ENCODE measurements at regions not wholly inside any gene's neighbourhood (a gene's known extent, or its start where the extent isn't known, plus 50 kb on each side); places are given as distances from the start of the nearest gene placed in this dataset.

GRCh38 chr2:217092710-217093379 lies 233.0 kb upstream of the TNP1 start:
- Mint-ChIP-seq H3K27me3 (ENCODE audit: low read depth in 3 of 3) (peaks cover 0 to 4% (median 3%) of the 10 kb centered on the region in 3 donors), H3K27ac (no peak overlapping the region), H3K4me3 (peak overlapping the region in 1 of 5 donors; percentile 25), H3K9me3 (peaks cover 0 to 5% (median 0%) of the 10 kb centered on the region in 6 donors), H3K36me3 (no peaks in the 10 kb centered on the region), H3K4me1 (peaks cover 2 to 11% of the 10 kb centered on the region in 2 donors)
- no peak for DNase-seq

- Mint-ChIP-seq H3K4me3 (no peak overlapping the region), H3K27ac (no peak overlapping the region)
Observed at GRCh38 chr2:217091531-217091930, 231.7 kb upstream of the TNP1 start.

GRCh38 chr2:217090884-217091283 lies 231.0 kb upstream of the TNP1 start:
- Mint-ChIP-seq H3K4me1 (peaks cover 7 to 20% of the 10 kb centered on the region in 2 donors), H3K9me3 (no peaks in the 10 kb centered on the region), H3K4me3 (peak overlapping the region in 1 of 5 donors; percentile 10), H3K27ac (no peak overlapping the region), H3K27me3 (ENCODE audit: low read depth in 3 of 3) (peaks cover 0 to 5% (median 4%) of the 10 kb centered on the region in 3 donors), H3K36me3 (no peaks in the 10 kb centered on the region)
- no peak for DNase-seq

More at GRCh38 chr2:217091531-217091930, 231.7 kb upstream of the TNP1 start:
- peaks cover 0 to 5% (median 0%) of the 10 kb centered on the region in 6 donors for H3K9me3 Mint-ChIP-seq
- H3K4me1 Mint-ChIP-seq: peaks cover 7 to 18% of the 10 kb centered on the region in 2 donors
- H3K27me3 Mint-ChIP-seq (ENCODE audit: low read depth in 3 of 3): peaks cover 0 to 4% (median 3%) of the 10 kb centered on the region in 3 donors
- no peaks in the 10 kb centered on the region for H3K36me3 Mint-ChIP-seq
- DNase-seq: no peak

- Mint-ChIP-seq H3K27me3 (ENCODE audit: low read depth in 3 of 3) (peaks cover 0 to 10% (median 4%) of the 10 kb centered on the region in 3 donors), H3K4me3 (peak overlapping the region; percentile 17 to 69 (median 31)), H3K27ac (peak overlapping the region in 3 of 6 donors; percentile 13 to 27 (median 21)), H3K9me3 (no peaks in the 10 kb centered on the region), H3K4me1 (peaks cover 7 to 20% of the 10 kb centered on the region in 2 donors), H3K36me3 (no peaks in the 10 kb centered on the region)
- no peak for DNase-seq
Observed at GRCh38 chr2:217090024-217090473, 230.2 kb upstream of the TNP1 start.

GRCh38 chr2:217086718-217087117 lies 226.9 kb upstream of the TNP1 start:
- Mint-ChIP-seq H3K9me3 (no peaks in the 10 kb centered on the region), H3K27ac (no peak overlapping the region), H3K27me3 (ENCODE audit: low read depth in 3 of 3) (peaks cover 4 to 17% (median 4%) of the 10 kb centered on the region in 3 donors), H3K36me3 (no peaks in the 10 kb centered on the region), H3K4me1 (peaks cover 7 to 20% of the 10 kb centered on the region in 2 donors), H3K4me3 (peak overlapping the region in 1 of 5 donors; percentile 26)
- no peak for DNase-seq

- no peaks in the 10 kb centered on the region for H3K9me3 Mint-ChIP-seq
- H3K27ac Mint-ChIP-seq: no peak overlapping the region
- H3K27me3 Mint-ChIP-seq (ENCODE audit: low read depth in 3 of 3): peaks cover 4 to 15% (median 4%) of the 10 kb centered on the region in 3 donors
- H3K4me3 Mint-ChIP-seq: no peak overlapping the region
- peaks cover 7 to 20% of the 10 kb centered on the region in 2 donors for H3K4me1 Mint-ChIP-seq
- H3K36me3 Mint-ChIP-seq: no peaks in the 10 kb centered on the region
- no peak for DNase-seq
Observed at GRCh38 chr2:217086038-217086522, 226.2 kb upstream of the TNP1 start.

- Mint-ChIP-seq H3K9me3 (no peaks in the 10 kb centered on the region), H3K36me3 (no peaks in the 10 kb centered on the region), H3K27ac (no peak overlapping the region), H3K27me3 (ENCODE audit: low read depth in 3 of 3) (peaks cover 4 to 17% (median 4%) of the 10 kb centered on the region in 3 donors), H3K4me1 (peaks cover 7 to 20% of the 10 kb centered on the region in 2 donors), H3K4me3 (no peak overlapping the region)
- no peak for DNase-seq
Observed at GRCh38 chr2:217085543-217085942, 225.7 kb upstream of the TNP1 start.

GRCh38 chr2:217081799-217082198 lies 221.9 kb upstream of the TNP1 start:
- Mint-ChIP-seq H3K27ac (no peak overlapping the region), H3K4me1 (peaks cover 3 to 4% of the 10 kb centered on the region in 2 donors), H3K36me3 (no peaks in the 10 kb centered on the region), H3K4me3 (no peak overlapping the region), H3K9me3 (peaks cover 0 to 2% (median 0%) of the 10 kb centered on the region in 6 donors), H3K27me3 (ENCODE audit: low read depth in 3 of 3) (peaks cover 0 to 20% (median 4%) of the 10 kb centered on the region in 3 donors)
- no peak for DNase-seq

- Mint-ChIP-seq H3K36me3 (no peaks in the 10 kb centered on the region), H3K27me3 (ENCODE audit: low read depth in 3 of 3) (peaks cover 0 to 11% (median 4%) of the 10 kb centered on the region in 3 donors), H3K4me3 (no peak overlapping the region), H3K9me3 (peaks cover 0 to 2% (median 0%) of the 10 kb centered on the region in 6 donors), H3K4me1 (no peaks in the 10 kb centered on the region), H3K27ac (no peak overlapping the region)
- DNase-seq: no peak
Observed at GRCh38 chr2:217079165-217079564, 219.3 kb upstream of the TNP1 start.

GRCh38 chr2:217077831-217078407 lies 218.1 kb upstream of the TNP1 start:
- Mint-ChIP-seq H3K36me3 (no peaks in the 10 kb centered on the region), H3K4me3 (no peak overlapping the region), H3K27ac (no peak overlapping the region), H3K4me1 (no peaks in the 10 kb centered on the region), H3K27me3 (ENCODE audit: low read depth in 3 of 3) (peaks cover 0 to 9% (median 0%) of the 10 kb centered on the region in 3 donors), H3K9me3 (peaks cover 0 to 2% (median 0%) of the 10 kb centered on the region in 6 donors)
- no peak for DNase-seq

- H3K4me3 Mint-ChIP-seq: no peak overlapping the region
- H3K4me1 Mint-ChIP-seq: no peaks in the 10 kb centered on the region
- no peak overlapping the region for H3K27ac Mint-ChIP-seq
- no peaks in the 10 kb centered on the region for H3K36me3 Mint-ChIP-seq
- peaks cover 0 to 5% (median 0%) of the 10 kb centered on the region in 3 donors for H3K27me3 Mint-ChIP-seq (ENCODE audit: low read depth in 3 of 3)
- no peak for DNase-seq
- peaks cover 0 to 2% (median 0%) of the 10 kb centered on the region in 6 donors for H3K9me3 Mint-ChIP-seq
Observed at GRCh38 chr2:217076657-217077232, 216.9 kb upstream of the TNP1 start.

- Mint-ChIP-seq H3K4me3 (no peak overlapping the region), H3K4me1 (no peaks in the 10 kb centered on the region), H3K36me3 (no peaks in the 10 kb centered on the region), H3K9me3 (peaks cover 0 to 2% (median 0%) of the 10 kb centered on the region in 6 donors), H3K27me3 (ENCODE audit: low read depth in 3 of 3) (peaks cover 0 to 5% (median 0%) of the 10 kb centered on the region in 3 donors), H3K27ac (no peak overlapping the region)
- DNase-seq: no peak
Observed at GRCh38 chr2:217076058-217076435, 216.2 kb upstream of the TNP1 start.

GRCh38 chr2:217075268-217076057 lies 215.6 kb upstream of the TNP1 start:
- no peaks in the 10 kb centered on the region for H3K4me1 Mint-ChIP-seq
- peak overlapping the region in 1 of 6 donors; percentile 13 for H3K27ac Mint-ChIP-seq

More at GRCh38 chr2:217075268-217076057, 215.6 kb upstream of the TNP1 start:
- DNase-seq: no peak
- Mint-ChIP-seq H3K4me3 (no peak overlapping the region), H3K9me3 (peaks cover 0 to 2% (median 0%) of the 10 kb centered on the region in 6 donors), H3K36me3 (no peaks in the 10 kb centered on the region), H3K27me3 (ENCODE audit: low read depth in 3 of 3) (peaks cover 0 to 2% (median 0%) of the 10 kb centered on the region in 3 donors)
